Gastrocnemius medialis (tissue), 4 donors: ENCODE measurements at regions not wholly inside any gene's neighbourhood (a gene's known extent, or its start where the extent isn't known, plus 50 kb on each side); places are given as distances from the start of the nearest gene placed in this dataset.

ENCODE experiments used
- POLR2A ChIP-seq, 2 donors: fragments of 450-650 bp; IDR thresholded peaks; one replicate each; pipeline ENCODE4 v1.6.1; 2017; ENCODE audit warnings: antibody characterized with exemption in 2 of 2, mild to moderate bottlenecking in 2 of 2, moderate library complexity in 2 of 2
- TF ChIP-seq, protein P1 (sequence below), 5 experiments: fragments of 450-650 bp in 3 of 5; fragments of 200-600 bp in 2 of 5; sonication (generic) in 2 of 5; IDR thresholded peaks in 4 of 5; conservative IDR thresholded peaks in 1 of 5; 1 replicate in 4 of 5; 2 replicates in 1 of 5; pipeline ENCODE4 v1.5.1; 2016 to 2019; ENCODE audit warnings: antibody characterized with exemption in 5 of 5, mild to moderate bottlenecking in 3 of 5, moderate library complexity in 3 of 5

DNA sequence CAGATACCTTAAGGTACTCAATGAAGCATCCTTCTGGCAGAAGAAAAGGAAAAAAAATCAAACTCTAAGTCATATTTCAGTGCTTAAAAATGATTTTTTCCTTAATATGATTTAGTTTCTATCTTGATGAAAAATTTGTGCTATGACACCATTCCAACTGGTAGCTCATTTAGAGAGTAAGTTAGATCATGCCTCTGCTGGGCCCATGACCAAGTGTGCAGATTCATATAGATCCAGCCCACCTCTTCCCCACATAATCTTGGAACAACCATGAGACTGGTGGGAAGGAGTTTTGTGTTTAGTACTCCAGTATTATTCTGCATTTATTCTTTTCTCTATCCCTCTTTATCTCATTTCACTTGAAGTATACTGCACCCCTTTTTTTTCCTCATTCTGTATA is 908.3 kb downstream of the KCNMA1 start:
- TF ChIP-seq, protein P1, sequence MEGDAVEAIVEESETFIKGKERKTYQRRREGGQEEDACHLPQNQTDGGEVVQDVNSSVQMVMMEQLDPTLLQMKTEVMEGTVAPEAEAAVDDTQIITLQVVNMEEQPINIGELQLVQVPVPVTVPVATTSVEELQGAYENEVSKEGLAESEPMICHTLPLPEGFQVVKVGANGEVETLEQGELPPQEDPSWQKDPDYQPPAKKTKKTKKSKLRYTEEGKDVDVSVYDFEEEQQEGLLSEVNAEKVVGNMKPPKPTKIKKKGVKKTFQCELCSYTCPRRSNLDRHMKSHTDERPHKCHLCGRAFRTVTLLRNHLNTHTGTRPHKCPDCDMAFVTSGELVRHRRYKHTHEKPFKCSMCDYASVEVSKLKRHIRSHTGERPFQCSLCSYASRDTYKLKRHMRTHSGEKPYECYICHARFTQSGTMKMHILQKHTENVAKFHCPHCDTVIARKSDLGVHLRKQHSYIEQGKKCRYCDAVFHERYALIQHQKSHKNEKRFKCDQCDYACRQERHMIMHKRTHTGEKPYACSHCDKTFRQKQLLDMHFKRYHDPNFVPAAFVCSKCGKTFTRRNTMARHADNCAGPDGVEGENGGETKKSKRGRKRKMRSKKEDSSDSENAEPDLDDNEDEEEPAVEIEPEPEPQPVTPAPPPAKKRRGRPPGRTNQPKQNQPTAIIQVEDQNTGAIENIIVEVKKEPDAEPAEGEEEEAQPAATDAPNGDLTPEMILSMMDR (IDR thresholded peaks at IDR 0.05 in 4 of 5, conservative IDR thresholded peaks at IDR 0.05 in 1 of 5), result no peak
- TF ChIP-seq POLR2A (IDR thresholded peaks at IDR 0.05), result no peak
